ENCODE measurements at regions not wholly inside any gene's neighbourhood (a gene's known extent, or its start where the extent isn't known, plus 50 kb on each side); places are given as distances from the start of the nearest gene placed in this dataset.
"Not testable (repeated sequence)": the region's sequence is repeated elsewhere in the genome, so short reads cannot be mapped to it uniquely, and the experiment has no call there.

GRCh38 chr1:83295594-83295993, 703.3 kb downstream of the TTLL7 start:
- TF ChIP-seq CTCF, POLR2A (IDR thresholded peaks at IDR 0.05): not testable (repeated sequence)

Measured in uterus (tissue), 2 donors.